SU-DHL-6 (cell line): ENCODE measurements at regions not wholly inside any gene's neighbourhood (a gene's known extent, or its start where the extent isn't known, plus 50 kb on each side); places are given as distances from the start of the nearest gene placed in this dataset.

ENCODE experiments used
- H2AFZ ChIP-seq: fragments of 200-600 bp; sonication (generic); 2 replicates; pipeline ENCODE4 v1.6.1; 2014; ENCODE audit warnings: low read depth, mild to moderate bottlenecking, moderate library complexity, mixed read lengths, antibody characterized with exemption, low read length; ENCODE audit not compliant: severe bottlenecking
- H3F3A ChIP-seq: fragments of 200-600 bp; shearing (Covaris generic); 2 replicates; pipeline ENCODE4 v1.6.0; 2016; ENCODE audit warnings: antibody characterized with exemption, mild to moderate bottlenecking; ENCODE audit not compliant: insufficient read depth
- H3K27ac ChIP-seq: fragments of 200-600 bp; sonication (generic); 2 replicates; pipeline ENCODE4 v1.5.1; 2016; ENCODE audit warnings: low read depth, mild to moderate bottlenecking, low read length, moderate library complexity, mixed read lengths
- H3K27me3 ChIP-seq: fragments of 200-600 bp; sonication (generic), shearing (Covaris generic); 2 replicates; pipeline ENCODE4 v1.6.0; 2014; ENCODE audit warnings: mild to moderate bottlenecking, low read length
- H3K36me3 ChIP-seq: fragments of 200-600 bp; sonication (generic); 2 replicates; pipeline ENCODE4 v1.6.1; 2014; ENCODE audit warnings: mild to moderate bottlenecking, low read length, mixed read lengths
- H3K4me2 ChIP-seq: fragments of 300-600, 200-600 bp; shearing (Covaris generic), sonication (generic); 2 replicates; pipeline ENCODE4 v1.6.0; 2014; ENCODE audit warnings: low read length, low read depth, mild to moderate bottlenecking; ENCODE audit not compliant: poor library complexity, severe bottlenecking
- H3K4me3 ChIP-seq: fragments of 200-600 bp; sonication (generic); 2 replicates; pipeline ENCODE4 v1.5.1; 2014; ENCODE audit warnings: antibody characterized with exemption, low read length, mild to moderate bottlenecking, mixed read lengths; ENCODE audit not compliant: insufficient read depth, poor library complexity, severe bottlenecking
- H3K79me2 ChIP-seq: fragments of 200-600 bp; sonication (generic); 2 replicates; pipeline ENCODE4 v1.6.1; 2014; ENCODE audit warnings: mild to moderate bottlenecking, low read length, moderate library complexity; ENCODE audit not compliant: insufficient read depth
- H3K9ac ChIP-seq: fragments of 200-600 bp; sonication (generic); 2 replicates; pipeline ENCODE4 v1.7.0; 2014; ENCODE audit warnings: mild to moderate bottlenecking, low read length
- H3K9me2 ChIP-seq: fragments of 200-600 bp; sonication (generic); replicated peaks from 2 replicates; pipeline ENCODE4 v1.6.1; 2014; ENCODE audit warnings: low read length; ENCODE audit not compliant: insufficient read depth
- H3K9me3 ChIP-seq: fragments of 200-600 bp; sonication (generic); 2 replicates; pipeline ENCODE4 v1.6.1; 2014; ENCODE audit warnings: low read length, mixed read lengths; ENCODE audit not compliant: insufficient read depth
- H4K20me1 ChIP-seq: fragments of 200-600 bp; sonication (generic); 2 replicates; pipeline ENCODE4 v1.6.1; 2014; ENCODE audit warnings: low read depth, mild to moderate bottlenecking, antibody characterized with exemption, low read length, moderate library complexity, mixed read lengths
- EZH2phosphoT487 ChIP-seq: fragments of 200-600 bp; sonication (generic), shearing (Covaris generic); conservative IDR thresholded peaks from 2 replicates; pipeline ENCODE4 v1.6.1; 2018; ENCODE audit warnings: mild to moderate bottlenecking, antibody characterized with exemption, low read length, moderate library complexity, mixed read lengths
- TF ChIP-seq, protein P1 (sequence below): fragments of 200-600 bp; sonication (generic); IDR thresholded peaks from one replicate; pipeline ENCODE4 v1.5.1; 2017; ENCODE audit warnings: antibody characterized with exemption, mild to moderate bottlenecking, low read length, moderate library complexity; ENCODE audit not compliant: insufficient read depth, poor library complexity, severe bottlenecking

DNA sequence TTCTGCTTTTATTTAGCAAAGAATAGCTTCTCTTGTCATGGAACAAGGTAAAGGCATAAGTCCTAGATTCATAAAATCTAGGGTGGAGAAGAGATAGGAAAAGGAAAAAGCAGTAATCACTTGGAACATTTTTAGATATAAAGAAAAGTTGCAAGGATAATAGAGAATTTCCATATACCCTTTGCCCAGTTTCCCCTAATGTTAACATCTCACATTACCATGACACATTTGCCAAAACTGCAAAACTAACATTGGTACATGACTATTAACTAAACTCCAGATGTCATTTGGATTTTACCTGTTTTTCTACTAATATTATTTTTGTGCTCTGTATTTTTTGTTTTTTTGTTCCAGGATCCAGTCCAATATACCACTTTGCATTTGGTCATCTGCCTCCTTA lies 265.1 kb downstream of the ETAA1 start:
- no peak overlapping the region for H3K27ac ChIP-seq
- no peak overlapping the region for H3K4me2 ChIP-seq
- no peaks in the 10 kb centered on the region for H3K27me3 ChIP-seq
- no peak overlapping the region for H3K9ac ChIP-seq
- H3K9me2 ChIP-seq = no peaks in the 10 kb centered on the region
- H4K20me1 ChIP-seq = no peaks in the 10 kb centered on the region
- H3K4me3 ChIP-seq = no peak overlapping the region
- H3K9me3 ChIP-seq = no peaks in the 10 kb centered on the region
- no peak for TF ChIP-seq EZH2phosphoT487
- TF ChIP-seq, protein P1, sequence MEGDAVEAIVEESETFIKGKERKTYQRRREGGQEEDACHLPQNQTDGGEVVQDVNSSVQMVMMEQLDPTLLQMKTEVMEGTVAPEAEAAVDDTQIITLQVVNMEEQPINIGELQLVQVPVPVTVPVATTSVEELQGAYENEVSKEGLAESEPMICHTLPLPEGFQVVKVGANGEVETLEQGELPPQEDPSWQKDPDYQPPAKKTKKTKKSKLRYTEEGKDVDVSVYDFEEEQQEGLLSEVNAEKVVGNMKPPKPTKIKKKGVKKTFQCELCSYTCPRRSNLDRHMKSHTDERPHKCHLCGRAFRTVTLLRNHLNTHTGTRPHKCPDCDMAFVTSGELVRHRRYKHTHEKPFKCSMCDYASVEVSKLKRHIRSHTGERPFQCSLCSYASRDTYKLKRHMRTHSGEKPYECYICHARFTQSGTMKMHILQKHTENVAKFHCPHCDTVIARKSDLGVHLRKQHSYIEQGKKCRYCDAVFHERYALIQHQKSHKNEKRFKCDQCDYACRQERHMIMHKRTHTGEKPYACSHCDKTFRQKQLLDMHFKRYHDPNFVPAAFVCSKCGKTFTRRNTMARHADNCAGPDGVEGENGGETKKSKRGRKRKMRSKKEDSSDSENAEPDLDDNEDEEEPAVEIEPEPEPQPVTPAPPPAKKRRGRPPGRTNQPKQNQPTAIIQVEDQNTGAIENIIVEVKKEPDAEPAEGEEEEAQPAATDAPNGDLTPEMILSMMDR = no peak
- H3K79me2 ChIP-seq = no peaks in the 10 kb centered on the region
- no peaks in the 10 kb centered on the region for H3K36me3 ChIP-seq
- no peaks in the 10 kb centered on the region for H3F3A ChIP-seq
- no peak overlapping the region for H2AFZ ChIP-seq

DNA sequence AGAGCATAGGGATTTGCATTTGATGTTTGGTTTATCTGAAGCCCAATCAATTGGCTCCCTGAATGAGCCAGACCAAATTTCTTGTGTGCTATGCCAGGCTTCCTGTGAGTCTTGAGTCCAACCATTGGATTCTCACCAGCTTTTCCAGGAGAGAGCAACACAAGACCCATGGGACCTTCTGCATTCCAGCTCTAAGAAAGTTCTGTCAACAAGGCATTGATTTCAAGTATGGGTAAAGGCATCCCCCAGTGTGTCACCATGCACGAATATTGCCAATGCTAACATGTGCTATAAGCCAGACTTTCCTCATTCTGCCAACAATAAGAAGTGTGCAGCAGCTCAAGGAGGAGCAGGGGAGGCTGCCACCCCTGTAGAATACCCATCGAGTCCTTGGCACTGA lies 266.6 kb downstream of the ETAA1 start:
- Histone ChIP-seq H3F3A (no peaks in the 10 kb centered on the region), H3K4me3 (no peak overlapping the region), H4K20me1 (no peaks in the 10 kb centered on the region), H3K9me3 (no peaks in the 10 kb centered on the region), H3K4me2 (no peak overlapping the region), H3K9me2 (no peaks in the 10 kb centered on the region), H3K27me3 (no peaks in the 10 kb centered on the region), H3K36me3 (no peaks in the 10 kb centered on the region), H3K27ac (no peak overlapping the region), H3K79me2 (no peaks in the 10 kb centered on the region), H3K9ac (no peak overlapping the region), H2AFZ (no peak overlapping the region)
- TF ChIP-seq EZH2phosphoT487 = no peak
- TF ChIP-seq, protein P1 = no peak

DNA sequence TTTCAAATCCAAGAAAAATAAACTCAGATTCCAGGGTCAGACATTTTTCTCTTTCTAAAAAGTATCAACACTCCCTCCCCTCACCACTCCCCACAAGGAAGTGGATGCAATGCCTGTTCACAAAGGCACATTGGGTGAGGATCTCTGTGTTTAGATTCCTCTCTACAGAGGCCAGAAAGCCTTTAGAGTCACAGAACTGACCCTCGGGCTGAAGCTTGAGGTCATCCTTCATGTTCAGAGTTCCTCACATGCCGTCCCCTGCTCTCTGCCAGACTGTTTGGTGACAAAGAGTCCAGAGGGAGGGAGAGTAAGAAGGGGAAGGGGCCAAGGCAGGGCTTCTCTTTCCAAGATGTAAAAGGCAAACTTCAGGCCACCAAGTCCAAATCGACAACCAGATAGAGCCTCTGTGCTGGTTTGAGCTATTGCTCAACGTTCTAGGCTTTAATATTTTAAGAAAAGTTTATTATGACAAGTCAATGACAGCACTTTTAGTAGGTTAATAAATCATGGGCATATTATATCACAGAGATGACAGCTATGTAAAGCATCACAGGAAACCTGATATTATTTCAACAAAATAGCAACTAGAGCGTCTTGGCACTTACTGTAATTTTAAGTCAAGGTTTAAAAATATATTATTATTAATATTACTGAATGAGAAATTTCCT lies 269.4 kb downstream of the ETAA1 start:
- Histone ChIP-seq H4K20me1 (no peaks in the 10 kb centered on the region), H3K9me3 (no peaks in the 10 kb centered on the region), H3K4me2 (no peak overlapping the region), H3K9ac (no peak overlapping the region), H3K79me2 (no peaks in the 10 kb centered on the region), H3K36me3 (no peaks in the 10 kb centered on the region), H3K27me3 (no peaks in the 10 kb centered on the region), H3K4me3 (no peak overlapping the region), H3K27ac (no peak overlapping the region), H2AFZ (no peak overlapping the region), H3F3A (no peaks in the 10 kb centered on the region), H3K9me2 (no peaks in the 10 kb centered on the region)
- TF ChIP-seq EZH2phosphoT487 = no peak
- TF ChIP-seq, protein P1 = no peak
